Breast epithelium (tissue), 4 donors: ENCODE measurements at regions not wholly inside any gene's neighbourhood (a gene's known extent, or its start where the extent isn't known, plus 50 kb on each side); places are given as distances from the start of the nearest gene placed in this dataset.

ENCODE experiments used
- DNase-seq, 2 donors: peaks; one replicate each; pipeline ENCODE4 v3.0.0-alpha.2; 2019; ENCODE audit warnings: low spot score in 2 of 2
- H3K27ac ChIP-seq, 2 donors: fragments of 200-600 bp; sonication (generic) in 1 of 2; one replicate each; pipeline ENCODE4 v1.5.1; 2016 to 2019; ENCODE audit warnings: mild to moderate bottlenecking in 1 of 2
- H3K27me3 ChIP-seq, 2 donors: fragments of 200-600 bp; sonication (generic) in 1 of 2; one replicate each; pipeline versions ENCODE4 v1.5.1 to v1.6.0; 2017 to 2019; ENCODE audit warnings: control low read depth in 1 of 2, mild to moderate bottlenecking in 1 of 2
- H3K36me3 ChIP-seq: fragments of 200-600 bp; one replicate; pipeline ENCODE4 v1.5.1; 2019
- H3K4me1 ChIP-seq, 2 donors: fragments of 200-600 bp; sonication (generic); one replicate each; pipeline ENCODE4 v1.5.1; 2016 to 2019; ENCODE audit warnings: control low read depth in 1 of 2
- H3K4me3 ChIP-seq, 3 donors: fragments of 200-600 bp; sonication (generic); 1 replicate in 2 of 3; 2 replicates in 1 of 3; pipeline ENCODE4 v1.5.1; 2016 to 2019; ENCODE audit warnings: mild to moderate bottlenecking in 3 of 3, moderate library complexity in 2 of 3
- H3K9me3 ChIP-seq, 2 donors: fragments of 200-600 bp; sonication (generic) in 1 of 2; one replicate each; pipeline ENCODE4 v1.5.1; 2016 to 2019; ENCODE audit warnings: control low read depth in 1 of 2
- POLR2A ChIP-seq: fragments of 450-650 bp; IDR thresholded peaks from one replicate; pipeline ENCODE4 v1.6.1; 2016; ENCODE audit warnings: antibody characterized with exemption, mild to moderate bottlenecking, moderate library complexity
- POLR2AphosphoS5 ChIP-seq, 3 donors: sonication (generic); formaldehyde crosslinking; IDR thresholded peaks; one replicate each; pipeline ENCODE4 v1.6.1; 2017; ENCODE audit warnings: antibody characterized with exemption in 3 of 3
- intact Hi-C: fragments of 100-400 bp; cut with DNase I; formaldehyde crosslinking; loops from one replicate; pipeline ENCODE4 v1.15.1; 2023; ENCODE audit warnings: low total_unique reads
- TF ChIP-seq, protein P1 (sequence below), 3 donors: fragments of 450-650 bp; IDR thresholded peaks; one replicate each; pipeline ENCODE4 v1.5.1; 2016 to 2017; ENCODE audit warnings: antibody characterized with exemption in 3 of 3, mild to moderate bottlenecking in 3 of 3, moderate library complexity in 3 of 3

DNA sequence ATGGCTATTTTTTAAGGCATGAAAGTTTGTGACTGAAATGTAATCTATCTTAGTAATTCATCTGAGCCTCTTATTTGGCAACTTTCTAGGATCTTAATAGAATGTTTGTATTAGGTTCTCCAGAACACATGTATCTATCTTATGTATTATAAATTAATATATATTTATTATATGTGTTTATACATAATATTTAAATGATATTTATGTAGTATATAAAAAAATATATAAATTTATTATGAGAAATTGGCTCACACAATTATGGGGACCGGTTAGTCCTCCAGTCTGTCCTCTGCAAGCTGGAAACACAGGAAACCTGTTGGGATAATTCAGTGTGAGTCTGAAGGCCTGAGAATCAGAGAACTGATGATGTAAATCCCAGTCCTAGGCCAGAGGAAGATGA is 155.7 kb downstream of the AMY1C start:
- Histone ChIP-seq H3K4me3 (no peak overlapping the region), H3K36me3 (no peaks in the 10 kb centered on the region), H3K9me3 (no peaks in the 10 kb centered on the region), H3K4me1 (no peaks in the 10 kb centered on the region), H3K27me3 (no peaks in the 10 kb centered on the region), H3K27ac (no peak overlapping the region)
- DNase-seq = no peak
- intact Hi-C loops = no loop called here
- TF ChIP-seq POLR2A = no peak
- TF ChIP-seq, protein P1, sequence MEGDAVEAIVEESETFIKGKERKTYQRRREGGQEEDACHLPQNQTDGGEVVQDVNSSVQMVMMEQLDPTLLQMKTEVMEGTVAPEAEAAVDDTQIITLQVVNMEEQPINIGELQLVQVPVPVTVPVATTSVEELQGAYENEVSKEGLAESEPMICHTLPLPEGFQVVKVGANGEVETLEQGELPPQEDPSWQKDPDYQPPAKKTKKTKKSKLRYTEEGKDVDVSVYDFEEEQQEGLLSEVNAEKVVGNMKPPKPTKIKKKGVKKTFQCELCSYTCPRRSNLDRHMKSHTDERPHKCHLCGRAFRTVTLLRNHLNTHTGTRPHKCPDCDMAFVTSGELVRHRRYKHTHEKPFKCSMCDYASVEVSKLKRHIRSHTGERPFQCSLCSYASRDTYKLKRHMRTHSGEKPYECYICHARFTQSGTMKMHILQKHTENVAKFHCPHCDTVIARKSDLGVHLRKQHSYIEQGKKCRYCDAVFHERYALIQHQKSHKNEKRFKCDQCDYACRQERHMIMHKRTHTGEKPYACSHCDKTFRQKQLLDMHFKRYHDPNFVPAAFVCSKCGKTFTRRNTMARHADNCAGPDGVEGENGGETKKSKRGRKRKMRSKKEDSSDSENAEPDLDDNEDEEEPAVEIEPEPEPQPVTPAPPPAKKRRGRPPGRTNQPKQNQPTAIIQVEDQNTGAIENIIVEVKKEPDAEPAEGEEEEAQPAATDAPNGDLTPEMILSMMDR (IDR thresholded peaks at IDR 0.05) = no peak
- no peak for TF ChIP-seq POLR2AphosphoS5 (IDR thresholded peaks at IDR 0.05)

DNA sequence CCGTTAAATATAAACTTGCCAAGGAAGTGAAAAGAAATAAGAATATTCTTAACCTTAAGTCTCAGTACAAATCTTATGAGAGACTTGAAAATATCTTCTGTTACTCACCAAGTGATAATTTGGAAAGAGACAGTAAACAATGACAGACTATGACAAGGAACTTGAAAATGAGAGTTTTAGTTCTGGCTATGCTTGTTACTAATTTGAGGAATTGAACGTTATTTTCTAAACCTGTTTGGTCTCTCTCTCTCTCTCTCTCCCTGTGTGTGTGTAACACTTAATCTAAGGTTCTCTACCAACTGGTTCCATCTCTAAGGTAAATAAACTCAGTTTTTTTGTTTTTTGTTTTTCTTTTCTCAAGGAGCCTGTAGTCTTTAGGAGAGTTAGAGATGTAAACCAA is 161.8 kb downstream of the AMY1C start:
- Histone ChIP-seq H3K27ac (no peak overlapping the region), H3K9me3 (no peaks in the 10 kb centered on the region), H3K27me3 (no peaks in the 10 kb centered on the region), H3K36me3 (no peaks in the 10 kb centered on the region), H3K4me1 (no peaks in the 10 kb centered on the region), H3K4me3 (no peak overlapping the region)
- no peak for DNase-seq
- TF ChIP-seq POLR2AphosphoS5 (IDR thresholded peaks at IDR 0.05) (no peak), POLR2A (no peak)
- TF ChIP-seq, protein P1 (IDR thresholded peaks at IDR 0.05) = no peak
- intact Hi-C loops = no loop called here

DNA sequence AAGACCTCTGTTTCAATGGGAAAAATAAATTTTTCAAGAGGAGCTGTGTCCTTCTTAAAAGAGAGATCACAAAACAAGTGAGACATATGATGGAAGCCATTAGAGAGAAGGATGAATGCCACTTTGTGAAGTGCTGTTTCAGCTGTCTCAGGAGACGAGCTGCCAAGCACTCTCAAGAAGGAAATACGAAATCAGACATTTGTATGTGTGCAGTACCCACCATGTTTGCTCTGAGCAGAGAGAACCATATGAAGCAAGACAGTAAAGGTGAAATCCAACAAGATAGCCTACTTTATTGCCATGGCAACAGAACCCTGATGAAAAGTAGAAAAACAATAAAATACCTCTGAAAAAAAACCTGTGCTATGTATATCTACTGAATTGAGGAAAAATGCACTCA is 168.1 kb downstream of the AMY1C start:
- Histone ChIP-seq H3K4me1 (no peaks in the 10 kb centered on the region), H3K27ac (no peak overlapping the region), H3K9me3 (no peaks in the 10 kb centered on the region), H3K4me3 (no peak overlapping the region), H3K27me3 (no peaks in the 10 kb centered on the region), H3K36me3 (no peaks in the 10 kb centered on the region)
- intact Hi-C loops = no loop called here
- TF ChIP-seq POLR2AphosphoS5 (IDR thresholded peaks at IDR 0.05) (no peak), POLR2A (no peak)
- TF ChIP-seq, protein P1 (IDR thresholded peaks at IDR 0.05) = no peak
- DNase-seq = no peak

DNA sequence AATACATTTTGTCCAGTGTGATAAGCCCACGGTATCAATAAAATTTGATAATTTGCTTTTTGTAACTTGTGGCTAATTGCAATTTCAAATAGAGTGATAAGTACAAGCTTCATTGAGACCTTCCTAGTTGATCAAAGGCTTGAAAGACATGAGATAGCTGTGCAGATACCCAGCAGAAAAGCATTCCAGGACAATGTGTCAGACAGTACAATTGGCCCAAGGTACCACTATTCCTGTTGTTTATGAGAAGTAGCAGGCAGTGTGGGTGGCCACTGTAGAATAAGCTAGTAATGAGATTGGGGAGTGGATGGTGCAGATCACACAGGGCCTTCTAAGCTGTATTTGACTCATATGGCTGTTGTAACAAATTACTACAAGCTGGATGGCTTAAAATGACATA is 182.2 kb downstream of the AMY1C start:
- no peaks in the 10 kb centered on the region for H3K9me3 ChIP-seq
- TF ChIP-seq POLR2A (no peak), POLR2AphosphoS5 (IDR thresholded peaks at IDR 0.05) (no peak)
- TF ChIP-seq, protein P1 (IDR thresholded peaks at IDR 0.05) = no peak
- H3K27ac ChIP-seq = no peak overlapping the region
- intact Hi-C loops = no loop called here
- no peaks in the 10 kb centered on the region for H3K36me3 ChIP-seq
- no peak overlapping the region for H3K4me3 ChIP-seq
- no peak for DNase-seq
- no peaks in the 10 kb centered on the region for H3K27me3 ChIP-seq
- no peaks in the 10 kb centered on the region for H3K4me1 ChIP-seq

DNA sequence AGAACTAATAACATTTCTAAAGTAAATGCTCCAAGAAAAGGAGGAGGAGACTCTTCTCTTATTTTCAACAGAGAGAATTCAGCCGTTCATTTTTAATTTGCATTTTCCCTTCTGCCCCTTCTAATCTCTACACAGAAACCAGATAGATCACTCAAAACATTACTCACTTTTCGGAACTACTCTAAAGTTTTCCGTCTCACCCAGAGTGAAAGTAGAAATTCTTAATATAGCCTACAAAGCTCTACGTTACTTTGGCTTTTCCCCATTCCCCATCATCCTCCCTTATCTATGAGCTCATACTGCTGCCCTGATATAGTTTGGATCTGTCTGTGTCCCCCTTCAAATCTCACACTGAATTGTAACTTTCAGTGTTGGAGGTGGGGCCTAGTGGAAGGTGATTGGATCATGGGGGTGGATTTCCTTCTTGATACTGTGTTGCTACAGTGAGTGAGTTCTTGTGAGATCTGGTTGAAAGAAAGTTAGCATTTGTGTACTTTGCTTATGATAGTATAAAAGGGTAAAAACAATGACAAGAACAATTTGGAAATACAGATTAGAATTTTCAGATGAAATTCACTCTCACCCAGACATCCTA is 188.2 kb downstream of the AMY1C start:
- no peaks in the 10 kb centered on the region for H3K9me3 ChIP-seq
- H3K4me3 ChIP-seq = no peak overlapping the region
- H3K27me3 ChIP-seq = no peaks in the 10 kb centered on the region
- no peaks in the 10 kb centered on the region for H3K36me3 ChIP-seq
- H3K4me1 ChIP-seq = no peaks in the 10 kb centered on the region
- intact Hi-C loops = no loop called here
- H3K27ac ChIP-seq = no peak overlapping the region
- DNase-seq = no peak
- TF ChIP-seq POLR2A (no peak), POLR2AphosphoS5 (IDR thresholded peaks at IDR 0.05) (no peak)
- TF ChIP-seq, protein P1 (IDR thresholded peaks at IDR 0.05) = no peak
